ENCODE measurements at regions not wholly inside any gene's neighbourhood (a gene's known extent, or its start where the extent isn't known, plus 50 kb on each side); places are given as distances from the start of the nearest gene placed in this dataset.

DNA sequence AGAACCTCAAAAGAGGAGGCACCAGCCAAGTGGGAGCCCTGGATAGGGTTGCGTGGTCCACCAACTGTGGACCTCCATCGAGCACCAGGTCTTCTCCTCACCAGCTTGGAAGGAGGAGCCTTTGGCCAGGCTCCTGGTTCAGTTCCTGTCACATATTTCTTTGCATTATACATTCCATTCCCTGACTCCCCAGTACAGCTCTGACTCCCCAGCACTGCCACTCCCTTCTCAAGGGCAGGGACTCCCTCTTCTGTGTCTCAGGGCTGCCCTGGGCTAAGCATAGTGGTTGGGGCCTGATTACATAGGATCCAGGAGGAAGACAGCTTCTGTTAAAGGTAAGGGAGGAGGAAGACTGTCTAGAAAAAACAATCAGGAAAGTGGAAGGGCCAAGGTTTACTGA, 91.1 kb downstream of the MRPL14 start:
- TF ChIP-seq CTCF (conservative IDR thresholded peaks at IDR 0.05; ENCODE audit: low read depth, low read length) (no peak), EZH2 (IDR thresholded peaks at IDR 0.05; ENCODE audit: low read length, unreplicated experiment) (no peak)
